ENCODE measurements at regions not wholly inside any gene's neighbourhood (a gene's known extent, or its start where the extent isn't known, plus 50 kb on each side); places are given as distances from the start of the nearest gene placed in this dataset.

- Histone ChIP-seq H3K4me3 (no peak overlapping the region), H3K9me3 (no peaks in the 10 kb centered on the region), H3K4me1 (no peaks in the 10 kb centered on the region), H3K36me3 (no peaks in the 10 kb centered on the region), H3K27ac (no peak overlapping the region), H3K27me3 (no peaks in the 10 kb centered on the region)
- no peak for TF ChIP-seq POLR2A (IDR thresholded peaks at IDR 0.05)
- TF ChIP-seq CTCF (IDR thresholded peaks at IDR 0.05) = no peak
- intact Hi-C loops (cut with DNase I; ENCODE audit: low total_unique reads) = no loop called here
- no peak for DNase-seq
Observed at GRCh38 chr15:29403772-29404171, 134.2 kb upstream of the NSMCE3 start.

GRCh38 chr15:29401644-29402043 lies 132.0 kb upstream of the NSMCE3 start:
- no peaks in the 10 kb centered on the region for H3K9me3 ChIP-seq
- intact Hi-C loops (cut with DNase I; ENCODE audit: low total_unique reads) = no loop called here
- DNase-seq = no peak
- H3K4me1 ChIP-seq = no peaks in the 10 kb centered on the region
- TF ChIP-seq CTCF (IDR thresholded peaks at IDR 0.05) = no peak
- no peak for TF ChIP-seq POLR2A (IDR thresholded peaks at IDR 0.05)
- H3K36me3 ChIP-seq = no peaks in the 10 kb centered on the region
- H3K4me3 ChIP-seq = no peak overlapping the region
- no peaks in the 10 kb centered on the region for H3K27me3 ChIP-seq
- no peak overlapping the region for H3K27ac ChIP-seq

DNA sequence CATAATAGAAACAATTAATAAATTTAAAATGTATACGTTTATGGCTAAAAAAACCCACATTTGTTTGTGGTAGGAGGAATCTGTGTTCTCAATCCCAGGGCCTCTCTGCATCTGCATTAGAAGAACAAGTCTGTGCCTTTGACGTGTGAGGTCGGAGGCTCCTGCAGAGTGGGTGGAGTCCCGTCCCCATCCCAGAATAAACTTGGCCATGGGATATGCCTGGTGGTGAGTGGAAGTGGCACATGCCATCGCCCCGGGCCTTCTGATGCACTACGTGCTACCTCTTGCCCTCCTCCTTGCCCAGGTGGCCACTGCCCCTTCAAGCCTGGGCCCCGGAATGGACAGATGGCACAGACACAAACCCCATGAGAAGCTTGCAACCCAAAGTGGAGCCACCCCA lies 131.1 kb upstream of the NSMCE3 start:
- no peaks in the 10 kb centered on the region for H3K27me3 ChIP-seq
- no peak overlapping the region for H3K4me3 ChIP-seq
- no peak for DNase-seq
- no peaks in the 10 kb centered on the region for H3K9me3 ChIP-seq
- H3K27ac ChIP-seq = no peak overlapping the region
- intact Hi-C loops (cut with DNase I; ENCODE audit: low total_unique reads) = no loop called here
- H3K36me3 ChIP-seq = no peaks in the 10 kb centered on the region
- TF ChIP-seq POLR2A (IDR thresholded peaks at IDR 0.05) (no peak), CTCF (IDR thresholded peaks at IDR 0.05) (no peak)
- H3K4me1 ChIP-seq = no peaks in the 10 kb centered on the region

GRCh38 chr15:29398907-29399306 lies 129.3 kb upstream of the NSMCE3 start:
- Histone ChIP-seq H3K27me3 (no peaks in the 10 kb centered on the region), H3K9me3 (no peaks in the 10 kb centered on the region), H3K4me1 (no peaks in the 10 kb centered on the region), H3K27ac (no peak overlapping the region), H3K36me3 (no peaks in the 10 kb centered on the region), H3K4me3 (no peak overlapping the region)
- DNase-seq = no peak
- TF ChIP-seq CTCF (IDR thresholded peaks at IDR 0.05) = no peak
- no peak for TF ChIP-seq POLR2A (IDR thresholded peaks at IDR 0.05)
- intact Hi-C loops (cut with DNase I; ENCODE audit: low total_unique reads) = no loop called here

GRCh38 chr15:29396176-29396811 lies 126.7 kb upstream of the NSMCE3 start:
- no peak overlapping the region for H3K4me3 ChIP-seq
- H3K27me3 ChIP-seq = no peaks in the 10 kb centered on the region
- H3K36me3 ChIP-seq = no peaks in the 10 kb centered on the region
- no peak for TF ChIP-seq POLR2A (IDR thresholded peaks at IDR 0.05)
- TF ChIP-seq CTCF (IDR thresholded peaks at IDR 0.05) = no peak
- no peak overlapping the region for H3K27ac ChIP-seq
- no peaks in the 10 kb centered on the region for H3K4me1 ChIP-seq
- H3K9me3 ChIP-seq = no peaks in the 10 kb centered on the region
- intact Hi-C loops (cut with DNase I; ENCODE audit: low total_unique reads) = no loop called here
- DNase-seq = no peak
